ENCODE measurements at regions not wholly inside any gene's neighbourhood (a gene's known extent, or its start where the extent isn't known, plus 50 kb on each side); places are given as distances from the start of the nearest gene placed in this dataset.

- TF ChIP-seq CTCF (IDR thresholded peaks at IDR 0.05 in 8 of 11, conservative IDR thresholded peaks at IDR 0.05 in 3 of 11), result no peak
- TF ChIP-seq POLR2A (IDR thresholded peaks at IDR 0.05), result no peak
- no peak for TF ChIP-seq POLR2AphosphoS5 (IDR thresholded peaks at IDR 0.05)
Observed at GRCh38 chr20:55667024-55667423, 338.3 kb downstream of the CBLN4 start.

All from spleen (tissue), 7 donors.